SK-N-SH (cell line): ENCODE measurements at regions not wholly inside any gene's neighbourhood (a gene's known extent, or its start where the extent isn't known, plus 50 kb on each side); places are given as distances from the start of the nearest gene placed in this dataset.

Experiments
- CTCF ChIA-PET: fragments of 300-600, 350-600 bp; formaldehyde crosslinking; extraction: SDS; loops from one replicate; lab custom pipeline; 2021; lab: Yijun Ruan, JAX
- POLR2A ChIA-PET: fragments of 350-600 bp; sonication (Branson Sonifier 250); formaldehyde crosslinking; extraction: SDS; loops from one replicate; lab custom pipeline; 2020; ENCODE audit warnings: antibody characterized with exemption, inconsistent platforms; lab: Yijun Ruan, JAX
- DNase-seq: peaks from one replicate; pipeline ENCODE4 v3.0.0; 2012
- H2AFZ ChIP-seq: fragments of 200-600 bp; sonication (generic); 2 replicates; pipeline ENCODE4 v1.8.1; 2016; ENCODE audit warnings: antibody characterized with exemption, mild to moderate bottlenecking, low read depth
- H3F3A ChIP-seq: fragments of 200-600 bp; sonication (generic); replicated peaks from 2 replicates; pipeline ENCODE3; 2016; ENCODE audit warnings: antibody characterized with exemption, mild to moderate bottlenecking; ENCODE audit not compliant: insufficient read depth
- H3K27ac ChIP-seq, 2 experiments: fragments of 200-500 bp in 1 of 2; fragments of 200-600 bp in 1 of 2; sonication (Bioruptor generic) in 1 of 2; sonication (generic), shearing (Covaris generic) in 1 of 2; 2 replicates each; pipeline versions ENCODE4 v1.5.1 to v1.6.1; 2014 to 2016; ENCODE audit warnings: low read depth in 2 of 2, inconsistent platforms in 1 of 2, low read length in 1 of 2, mild to moderate bottlenecking in 1 of 2, mixed read lengths in 1 of 2
- H3K27me3 ChIP-seq: fragments of 200-600 bp; sonication (generic), shearing (Covaris generic); 2 replicates; pipeline ENCODE4 v1.6.1; 2016; ENCODE audit warnings: mixed run types; ENCODE audit not compliant: insufficient read depth
- H3K36me3 ChIP-seq, 2 experiments: fragments of 200-500 bp in 1 of 2; fragments of 200-600 bp in 1 of 2; sonication (Bioruptor generic) in 1 of 2; sonication (generic) in 1 of 2; replicated peaks in 1 of 2; 2 replicates each; pipeline versions ENCODE3 to v1.5.1; 2014 to 2016; ENCODE audit warnings: low read length in 1 of 2, mild to moderate bottlenecking in 1 of 2; ENCODE audit not compliant: insufficient read depth in 2 of 2, control insufficient read depth in 1 of 2
- H3K4me1 ChIP-seq, 2 experiments: fragments of 200-500 bp in 1 of 2; fragments of 200-600 bp in 1 of 2; sonication (Bioruptor generic) in 1 of 2; sonication (generic), shearing (Covaris generic) in 1 of 2; 2 replicates each; pipeline versions ENCODE4 v1.5.1 to v1.6.1; 2014 to 2016; ENCODE audit warnings: low read depth in 1 of 2, low read length in 1 of 2, mixed run types in 1 of 2; ENCODE audit not compliant: insufficient read depth in 2 of 2, control insufficient read depth in 1 of 2
- H3K4me2 ChIP-seq: fragments of 200-600 bp; sonication (generic), shearing (Covaris generic); 2 replicates; pipeline ENCODE4 v1.6.1; 2017; ENCODE audit warnings: mixed run types
- H3K4me3 ChIP-seq, 2 experiments: fragments of 200-500 bp in 1 of 2; fragments of 200-600 bp in 1 of 2; sonication (Bioruptor generic) in 1 of 2; sonication (generic), shearing (Covaris generic) in 1 of 2; 2 replicates each; pipeline versions ENCODE4 v1.5.1 to v1.8.1; 2014 to 2016; ENCODE audit warnings: low read depth in 2 of 2, inconsistent platforms in 1 of 2, low read length in 1 of 2, mild to moderate bottlenecking in 1 of 2, mixed read lengths in 1 of 2, moderate library complexity in 1 of 2
- H3K79me2 ChIP-seq: fragments of 200-600 bp; sonication (generic); 2 replicates; pipeline ENCODE4 v1.8.1; 2017; ENCODE audit warnings: mild to moderate bottlenecking; ENCODE audit not compliant: insufficient read depth
- H3K9ac ChIP-seq: fragments of 200-600 bp; sonication (generic); 2 replicates; pipeline ENCODE4 v1.6.1; 2017; ENCODE audit warnings: mixed run types
- H3K9me2 ChIP-seq: fragments of 200-600 bp; sonication (generic); 2 replicates; pipeline ENCODE4 v1.6.1; 2017; ENCODE audit warnings: mixed run types
- H3K9me3 ChIP-seq: fragments of 200-600 bp; sonication (generic); 2 replicates; pipeline ENCODE4 v1.6.1; 2017; ENCODE audit warnings: mixed run types, mild to moderate bottlenecking, moderate library complexity
- H4K20me1 ChIP-seq: fragments of 200-600 bp; sonication (generic); 2 replicates; pipeline ENCODE4 v1.6.1; 2017; ENCODE audit warnings: mild to moderate bottlenecking, mixed run types; ENCODE audit not compliant: insufficient read depth
- EZH2phosphoT487 ChIP-seq: fragments of 200-600 bp; sonication (generic); IDR thresholded peaks from 2 replicates; pipeline ENCODE4 v1.6.1; 2017; ENCODE audit warnings: low read depth, mixed run types, mild to moderate bottlenecking, antibody characterized with exemption, moderate library complexity, borderline replicate concordance
- FOXJ3 ChIP-seq: sonication (generic); formaldehyde crosslinking; IDR thresholded peaks from 2 replicates; pipeline ENCODE4 v1.5.1; 2020; ENCODE audit warnings: mild to moderate bottlenecking, missing genetic modification reagents
- FOXM1 ChIP-seq: IDR thresholded peaks from 2 replicates; pipeline ENCODE4 v1.4.0; 2012; ENCODE audit warnings: low read depth, mild to moderate bottlenecking
- GATA2 ChIP-seq: sonication (generic); formaldehyde crosslinking; IDR thresholded peaks from 2 replicates; pipeline ENCODE4 v1.5.0; 2020; ENCODE audit warnings: mild to moderate bottlenecking, missing genetic modification reagents
- IRF3 ChIP-seq: fragments of 150-350 bp; IDR thresholded peaks from 2 replicates; pipeline ENCODE4 v1.6.1; 2016; ENCODE audit warnings: mild to moderate bottlenecking, low read depth, low read length
- MXI1 ChIP-seq: IDR thresholded peaks from 2 replicates; pipeline ENCODE4 v1.6.1; 2012; ENCODE audit warnings: mild to moderate bottlenecking, low read depth, low read length, improper control_type of control experiment
- NFIC ChIP-seq: IDR thresholded peaks from 2 replicates; pipeline ENCODE4 v1.4.0; 2012; ENCODE audit warnings: borderline replicate concordance
- NRF1 ChIP-seq: IDR thresholded peaks from 2 replicates; pipeline ENCODE4 v1.6.1; 2012; ENCODE audit warnings: low read depth, mild to moderate bottlenecking, low read length
- PBX3 ChIP-seq: IDR thresholded peaks from 2 replicates; pipeline ENCODE4; 2012
- POLR2AphosphoS5 ChIP-seq: IDR thresholded peaks from 2 replicates; pipeline ENCODE4 v1.6.1; 2012; ENCODE audit warnings: low read depth, low read length
- REST ChIP-seq: IDR thresholded peaks from 2 replicates; pipeline ENCODE4 v1.6.1; 2012; ENCODE audit warnings: mild to moderate bottlenecking, low read depth, low read length, moderate library complexity
- RFX5 ChIP-seq: IDR thresholded peaks from 2 replicates; pipeline ENCODE4 v1.6.1; 2012; ENCODE audit warnings: mild to moderate bottlenecking, improper control_type of control experiment, low read length
- RXRA ChIP-seq: IDR thresholded peaks from 2 replicates; pipeline ENCODE4 v1.4.0; 2012; ENCODE audit warnings: low read depth, mild to moderate bottlenecking, borderline replicate concordance
- SIN3A ChIP-seq: IDR thresholded peaks from 2 replicates; pipeline ENCODE4 v1.6.1; 2012; ENCODE audit warnings: low read depth, mild to moderate bottlenecking, low read length, moderate library complexity, borderline replicate concordance
- TAF1 ChIP-seq: IDR thresholded peaks from 2 replicates; pipeline ENCODE4 v1.6.1; 2012; ENCODE audit warnings: low read depth, mild to moderate bottlenecking, low read length, moderate library complexity, borderline replicate concordance
- TCF12 ChIP-seq: IDR thresholded peaks from 2 replicates; pipeline ENCODE4 v1.4.0; 2012
- YY1 ChIP-seq: IDR thresholded peaks from 2 replicates; pipeline ENCODE4 v1.4.0; 2012; ENCODE audit warnings: low read depth, mild to moderate bottlenecking
- ZBTB33 ChIP-seq: IDR thresholded peaks from 2 replicates; pipeline ENCODE4 v1.4.0; 2012; ENCODE audit warnings: low read depth, borderline replicate concordance
- WGBS: methylation state at CpG from one replicate; pipeline ENCODE4 v1.1.6; 2017; ENCODE audit warnings: low lambda C conversion rate; 5-methylcytosine and 5-hydroxymethylcytosine counted together

GRCh38 chr1:78388275-78388674, 102.5 kb upstream of the PTGFR start:
- H4K20me1 ChIP-seq, result no peaks in the 10 kb centered on the region
- no peaks in the 10 kb centered on the region for H3K9me2 ChIP-seq
- no peak overlapping the region for H2AFZ ChIP-seq
- no peak overlapping the region for H3K27ac ChIP-seq
- CTCF ChIA-PET, result interaction anchor here (0.8 kb wide), 1 partner anchor 54 kb away, joined by 3 read pairs; no protein-coding TSS in a partner anchor
- H3K4me2 ChIP-seq, result no peak overlapping the region
- no peak for DNase-seq
- no peaks in the 10 kb centered on the region for H3K27me3 ChIP-seq
- POLR2A ChIA-PET, result no interaction called here
- H3K4me3 ChIP-seq, result no peak overlapping the region
- H3K79me2 ChIP-seq, result no peaks in the 10 kb centered on the region
- no peaks in the 10 kb centered on the region; the same call in 1 of the 2 replicates for H3K9me3 ChIP-seq
- H3K4me1 ChIP-seq, result no peaks in the 10 kb centered on the region
- no peaks in the 10 kb centered on the region for H3F3A ChIP-seq
- TF ChIP-seq RFX5 (no peak), FOXM1 (no peak), PBX3 (no peak), TAF1 (no peak), NFIC (no peak), ZBTB33 (no peak), NRF1 (no peak), SIN3A (no peak), FOXJ3 (CRISPR knock-in tag) (no peak), MXI1 (no peak), TCF12 (no peak)
- H3K9ac ChIP-seq, result no peak overlapping the region
- H3K36me3 ChIP-seq, result no peaks in the 10 kb centered on the region

GRCh38 chr1:78401148-78401547, 89.6 kb upstream of the PTGFR start:
- Histone ChIP-seq H3K79me2 (no peaks in the 10 kb centered on the region), H2AFZ (no peak overlapping the region), H3F3A (no peaks in the 10 kb centered on the region), H3K4me3 (no peak overlapping the region), H3K27me3 (no peaks in the 10 kb centered on the region), H3K27ac (no peak overlapping the region), H3K4me2 (no peak overlapping the region), H4K20me1 (no peaks in the 10 kb centered on the region), H3K36me3 (no peaks in the 10 kb centered on the region), H3K9me2 (no peaks in the 10 kb centered on the region), H3K9ac (no peak overlapping the region), H3K4me1 (no peaks in the 10 kb centered on the region), H3K9me3 (no peaks in the 10 kb centered on the region; the same call in 1 of the 2 replicates)
- ChIA-PET CTCF (interaction anchor here (1.2 to 1.6 kb wide), 2 partner anchors 17 to 256 kb away, joined by 3 to 5 read pairs; no protein-coding TSS in a partner anchor), POLR2A (no interaction called here)
- DNase-seq, result no peak
- WGBS, result 67% methylated on average over 2 of the region's 2 CpGs
- no peak for TF ChIP-seq IRF3
- no peak for TF ChIP-seq YY1
- TF ChIP-seq POLR2AphosphoS5, result no peak
- TF ChIP-seq REST, result no peak
- no peak for TF ChIP-seq NRF1
- no peak for TF ChIP-seq EZH2phosphoT487
- TF ChIP-seq NFIC, result no peak
- TF ChIP-seq PBX3, result no peak
- TF ChIP-seq RFX5, result no peak
- TF ChIP-seq RXRA, result no peak
- TF ChIP-seq GATA2 (CRISPR knock-in tag), result no peak
- no peak for TF ChIP-seq FOXJ3 (CRISPR knock-in tag)
